HFF-Myc (cell line): ENCODE measurements at regions not wholly inside any gene's neighbourhood (a gene's known extent, or its start where the extent isn't known, plus 50 kb on each side); places are given as distances from the start of the nearest gene placed in this dataset.

Experiments
- DNase-seq: peaks from one replicate; pipeline ENCODE4 v3.0.0-alpha.2; 2011; ENCODE audit warnings: low read depth; ENCODE audit errors: extremely low read depth
- H3K4me3 ChIP-seq: replicated peaks from 2 replicates; pipeline ENCODE4 v1.5.1; 2011; ENCODE audit warnings: low read depth, mild to moderate bottlenecking, control low read depth, low read length
- TF ChIP-seq, protein P1 (sequence below): IDR thresholded peaks from 2 replicates; pipeline ENCODE4 v1.5.1; 2012; ENCODE audit warnings: mild to moderate bottlenecking, low read depth, low read length, control low read depth; ENCODE audit errors: missing control alignments

DNA sequence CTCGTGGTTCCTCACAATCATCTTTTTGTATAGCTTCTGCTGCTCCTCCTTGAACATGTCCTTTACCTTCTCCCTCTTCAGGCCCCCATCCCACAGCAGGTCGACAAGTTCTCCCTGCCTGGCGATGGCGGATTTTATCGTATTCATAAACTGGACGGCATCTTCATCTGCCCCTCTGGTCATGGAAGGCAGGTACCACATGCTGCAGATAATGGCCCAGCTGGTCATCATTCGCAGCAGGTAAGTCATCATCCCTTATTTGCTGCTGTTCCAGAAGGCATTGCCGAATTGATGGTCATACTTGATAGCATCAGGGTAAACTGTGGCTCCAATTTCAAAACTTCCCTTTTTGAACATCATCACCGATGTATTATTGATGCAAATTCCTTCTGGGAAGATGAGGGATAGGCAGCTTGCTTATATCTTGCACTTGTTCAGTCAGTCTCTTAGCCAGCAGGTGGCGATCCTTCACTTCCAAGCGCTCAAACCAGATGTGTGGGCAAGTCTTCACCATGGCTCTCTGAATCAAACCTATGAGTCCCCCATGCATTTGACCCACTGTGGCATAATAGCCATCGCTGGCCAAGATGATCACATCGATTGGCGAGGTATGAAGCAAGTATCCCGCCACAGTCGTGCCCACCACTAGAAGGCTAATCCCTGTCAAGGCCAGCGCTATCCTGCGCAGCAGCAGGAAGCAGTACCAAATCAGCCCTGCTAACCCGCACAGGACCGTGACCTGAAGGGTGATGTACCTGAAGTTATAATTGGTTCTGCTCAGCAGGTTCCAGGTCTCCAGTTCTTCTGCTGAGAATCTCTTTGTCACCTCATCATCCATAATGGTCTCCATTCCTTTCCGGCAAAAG, 381.5 kb upstream of the STXBP6 start:
- no peak overlapping the region for H3K4me3 ChIP-seq
- TF ChIP-seq, protein P1, sequence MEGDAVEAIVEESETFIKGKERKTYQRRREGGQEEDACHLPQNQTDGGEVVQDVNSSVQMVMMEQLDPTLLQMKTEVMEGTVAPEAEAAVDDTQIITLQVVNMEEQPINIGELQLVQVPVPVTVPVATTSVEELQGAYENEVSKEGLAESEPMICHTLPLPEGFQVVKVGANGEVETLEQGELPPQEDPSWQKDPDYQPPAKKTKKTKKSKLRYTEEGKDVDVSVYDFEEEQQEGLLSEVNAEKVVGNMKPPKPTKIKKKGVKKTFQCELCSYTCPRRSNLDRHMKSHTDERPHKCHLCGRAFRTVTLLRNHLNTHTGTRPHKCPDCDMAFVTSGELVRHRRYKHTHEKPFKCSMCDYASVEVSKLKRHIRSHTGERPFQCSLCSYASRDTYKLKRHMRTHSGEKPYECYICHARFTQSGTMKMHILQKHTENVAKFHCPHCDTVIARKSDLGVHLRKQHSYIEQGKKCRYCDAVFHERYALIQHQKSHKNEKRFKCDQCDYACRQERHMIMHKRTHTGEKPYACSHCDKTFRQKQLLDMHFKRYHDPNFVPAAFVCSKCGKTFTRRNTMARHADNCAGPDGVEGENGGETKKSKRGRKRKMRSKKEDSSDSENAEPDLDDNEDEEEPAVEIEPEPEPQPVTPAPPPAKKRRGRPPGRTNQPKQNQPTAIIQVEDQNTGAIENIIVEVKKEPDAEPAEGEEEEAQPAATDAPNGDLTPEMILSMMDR, result peak; percentile 13
- no peak for DNase-seq

DNA sequence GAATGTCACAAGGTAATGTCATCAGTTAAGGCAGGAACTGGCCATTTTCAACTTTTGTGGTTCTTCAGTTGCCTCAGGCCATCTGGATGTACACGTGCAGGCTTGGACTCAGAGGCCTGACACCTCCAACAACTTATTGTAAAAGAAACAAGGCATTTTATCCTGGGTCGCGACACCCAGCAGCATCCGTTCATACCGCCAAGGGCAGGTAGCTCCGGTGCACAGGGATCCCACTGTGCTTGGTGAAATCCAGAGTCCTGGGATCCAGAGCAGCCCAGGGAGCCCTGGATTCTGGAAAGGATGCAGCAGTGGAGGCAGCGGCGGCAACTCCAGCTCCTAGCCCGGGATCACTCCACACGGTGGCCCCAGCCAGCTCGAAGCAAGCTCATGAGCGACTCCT, 380.9 kb upstream of the STXBP6 start:
- no peak for DNase-seq
- TF ChIP-seq, protein P1, result no peak
- no peak overlapping the region for H3K4me3 ChIP-seq

DNA sequence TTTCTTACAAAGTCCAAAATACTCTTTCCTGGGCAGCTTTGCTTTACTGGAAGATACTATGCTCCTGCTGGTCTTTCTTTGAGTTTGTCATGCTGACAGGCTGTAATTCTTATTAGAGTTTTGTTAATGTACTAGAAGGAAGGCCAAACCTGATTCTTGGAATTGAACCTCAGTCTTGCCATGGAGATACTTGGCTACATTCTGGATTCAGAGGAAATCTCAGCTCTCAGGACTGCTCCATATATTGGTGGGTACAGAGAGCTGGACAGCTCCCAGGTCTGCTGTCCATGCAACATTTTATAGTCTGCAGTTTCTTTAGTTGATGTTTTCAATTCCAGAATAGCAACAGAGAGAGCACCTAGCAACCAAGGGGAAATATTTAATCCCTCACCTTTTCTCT, 363.1 kb upstream of the STXBP6 start:
- no peak overlapping the region for H3K4me3 ChIP-seq
- TF ChIP-seq, protein P1, result no peak
- DNase-seq, result no peak

DNA sequence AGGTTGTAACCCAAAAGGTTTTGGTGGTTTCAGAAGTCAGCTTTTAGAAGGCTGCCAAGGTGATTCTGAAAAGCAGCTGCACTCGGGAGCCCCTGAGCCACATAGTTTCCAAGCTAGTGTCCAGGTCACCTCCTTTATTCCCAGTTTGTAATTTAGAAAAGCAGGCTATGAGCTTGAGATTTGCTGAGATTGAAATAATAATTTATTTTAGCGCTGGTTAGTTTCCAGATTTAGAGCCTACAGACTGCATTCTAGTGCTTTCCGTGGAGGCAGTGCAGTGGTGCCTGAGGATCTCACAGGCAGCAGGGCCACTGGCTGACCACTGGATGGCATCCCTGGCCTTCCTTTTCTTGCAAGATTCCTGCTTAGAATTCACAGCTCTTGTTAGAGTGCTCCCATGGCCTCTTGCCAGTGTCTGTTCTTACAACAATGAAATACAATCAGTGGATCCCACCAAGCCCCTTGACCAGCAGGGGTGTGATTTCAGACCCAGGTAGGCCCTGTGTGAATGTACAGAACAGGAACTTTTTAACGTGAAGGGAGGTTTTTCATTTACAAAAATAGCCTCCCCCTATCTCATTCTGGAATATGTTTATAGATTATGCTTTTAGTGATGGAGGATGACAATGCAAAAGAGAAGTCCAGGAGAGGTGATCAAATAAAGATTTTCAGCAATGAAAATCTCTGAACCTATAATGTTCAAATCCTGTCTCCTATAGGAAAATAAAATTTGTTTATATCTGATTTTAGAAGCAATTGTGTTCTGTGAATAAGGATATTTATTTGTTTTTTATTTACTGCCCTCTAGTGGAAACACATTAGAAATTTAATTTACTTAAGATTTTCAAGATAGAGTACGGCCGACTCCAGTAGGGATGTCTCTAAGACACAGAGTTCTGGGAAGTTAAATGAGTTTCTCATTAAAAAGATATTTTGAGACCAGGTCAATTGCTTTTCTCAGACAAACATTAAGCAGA, 362.1 kb upstream of the STXBP6 start:
- no peak for DNase-seq
- no peak overlapping the region for H3K4me3 ChIP-seq
- TF ChIP-seq, protein P1, result no peak

DNA sequence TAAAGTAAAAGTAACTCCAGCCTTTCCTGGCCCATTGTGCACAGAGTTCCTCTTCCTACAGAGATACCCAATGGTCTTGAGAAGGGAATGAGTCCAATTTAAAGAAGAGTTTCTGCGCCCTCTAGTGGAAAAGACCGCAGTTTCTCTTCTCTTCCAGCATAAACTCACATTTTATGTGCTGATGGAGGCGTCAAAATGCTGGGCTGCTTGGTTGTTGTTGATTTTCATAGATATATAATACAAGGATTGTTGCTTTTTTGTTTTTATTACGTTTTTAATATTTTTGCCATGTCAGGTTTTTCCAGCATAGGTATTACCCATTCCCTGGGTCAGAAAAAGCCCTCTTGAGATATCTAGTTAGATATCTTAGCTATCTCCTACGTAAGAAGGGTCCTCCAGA, 356.9 kb upstream of the STXBP6 start:
- TF ChIP-seq, protein P1, result peak; percentile 39
- no peak for DNase-seq
- H3K4me3 ChIP-seq, result no peak overlapping the region

DNA sequence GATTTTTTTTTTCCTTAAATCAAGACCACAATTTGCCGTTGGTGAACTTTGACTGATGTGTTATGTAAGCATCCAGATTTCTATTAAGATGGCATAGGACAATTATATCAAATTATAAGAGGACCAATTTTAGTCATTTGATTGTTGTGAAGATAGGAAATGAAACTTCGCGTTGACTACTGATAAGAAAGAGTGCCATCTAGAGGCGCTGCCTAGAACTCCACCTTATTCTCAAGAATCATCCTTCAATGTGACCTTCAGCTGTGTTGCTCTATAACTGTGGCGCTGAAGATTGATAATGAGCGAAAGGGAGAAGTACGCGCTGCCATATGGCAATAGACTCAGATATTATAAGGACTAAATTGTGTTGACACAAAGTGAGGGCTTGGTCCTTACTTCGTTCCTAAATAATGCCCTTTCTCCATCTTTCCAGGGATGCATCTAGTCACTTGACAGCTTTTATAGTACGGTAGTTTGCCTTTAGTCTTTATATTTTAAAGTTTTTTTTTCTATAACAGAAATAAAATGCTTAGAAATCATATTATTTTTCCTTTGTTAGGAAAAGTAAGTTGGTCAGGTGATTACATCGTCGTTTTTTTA, 350.8 kb upstream of the STXBP6 start:
- DNase-seq, result peak; percentile 30

More for the DNA sequence above, 350.8 kb upstream of the STXBP6 start:
- TF ChIP-seq, protein P1, result peak; percentile 77
- H3K4me3 ChIP-seq, result no peak overlapping the region
